Esophagus (tissue), 2 donors: ENCODE measurements at regions not wholly inside any gene's neighbourhood (a gene's known extent, or its start where the extent isn't known, plus 50 kb on each side); places are given as distances from the start of the nearest gene placed in this dataset.

Experiments
- H3K27ac ChIP-seq, 2 donors: one replicate each; pipeline ENCODE4 v1.5.1; 2013; ENCODE audit warnings: low read depth in 2 of 2, mild to moderate bottlenecking in 2 of 2, inconsistent platforms in 1 of 2, low read length in 1 of 2, moderate library complexity in 1 of 2
- H3K27me3 ChIP-seq, 2 donors: one replicate each; pipeline ENCODE4 v1.6.1; 2013; ENCODE audit warnings: low read length in 2 of 2, control low read depth in 1 of 2, mild to moderate bottlenecking in 1 of 2; ENCODE audit not compliant: insufficient read depth in 2 of 2, control insufficient read depth in 1 of 2
- H3K36me3 ChIP-seq, 2 donors: one replicate each; pipeline ENCODE4 v1.6.1; 2013; ENCODE audit warnings: low read length in 1 of 2; ENCODE audit not compliant: control insufficient read depth in 2 of 2, insufficient read depth in 2 of 2
- H3K4me1 ChIP-seq, 2 donors: one replicate each; pipeline ENCODE4 v1.6.1; 2013; ENCODE audit warnings: low read length in 1 of 2; ENCODE audit not compliant: control insufficient read depth in 2 of 2, insufficient read depth in 2 of 2
- H3K4me3 ChIP-seq, 2 donors: one replicate each; pipeline ENCODE4 v1.5.1; 2013; ENCODE audit warnings: low read length in 2 of 2, mild to moderate bottlenecking in 2 of 2, low read depth in 1 of 2, moderate library complexity in 1 of 2
- H3K9me3 ChIP-seq, 2 donors: one replicate each; pipeline ENCODE4 v1.6.1; 2013; ENCODE audit warnings: mild to moderate bottlenecking in 2 of 2, low read depth in 1 of 2, low read length in 1 of 2, moderate library complexity in 1 of 2; ENCODE audit not compliant: control insufficient read depth in 2 of 2, insufficient read depth in 1 of 2
- WGBS, 2 donors: extraction: QIAGEN DNeasy Blood & Tissue Kit; methylation state at CpG; one replicate each; pipeline ENCODE4 v1.1.7; 2013; 5-methylcytosine and 5-hydroxymethylcytosine counted together
- donor health status: healthy with polysubstance abuse.
- donor health status: Bipolar disorder and iron deficiency.

GRCh38 chr12:105466231-105466900 is 135.9 kb downstream of the C12orf75 start:
- Histone ChIP-seq H3K27ac (no peak overlapping the region), H3K27me3 (no peaks in the 10 kb centered on the region), H3K4me1 (peaks cover 0 to 2% of the 10 kb centered on the region in 2 donors), H3K4me3 (no peak overlapping the region), H3K36me3 (no peaks in the 10 kb centered on the region), H3K9me3 (no peaks in the 10 kb centered on the region)
- 70% methylated on average over 5 of the region's 5 CpGs for WGBS, 2 donors

DNA sequence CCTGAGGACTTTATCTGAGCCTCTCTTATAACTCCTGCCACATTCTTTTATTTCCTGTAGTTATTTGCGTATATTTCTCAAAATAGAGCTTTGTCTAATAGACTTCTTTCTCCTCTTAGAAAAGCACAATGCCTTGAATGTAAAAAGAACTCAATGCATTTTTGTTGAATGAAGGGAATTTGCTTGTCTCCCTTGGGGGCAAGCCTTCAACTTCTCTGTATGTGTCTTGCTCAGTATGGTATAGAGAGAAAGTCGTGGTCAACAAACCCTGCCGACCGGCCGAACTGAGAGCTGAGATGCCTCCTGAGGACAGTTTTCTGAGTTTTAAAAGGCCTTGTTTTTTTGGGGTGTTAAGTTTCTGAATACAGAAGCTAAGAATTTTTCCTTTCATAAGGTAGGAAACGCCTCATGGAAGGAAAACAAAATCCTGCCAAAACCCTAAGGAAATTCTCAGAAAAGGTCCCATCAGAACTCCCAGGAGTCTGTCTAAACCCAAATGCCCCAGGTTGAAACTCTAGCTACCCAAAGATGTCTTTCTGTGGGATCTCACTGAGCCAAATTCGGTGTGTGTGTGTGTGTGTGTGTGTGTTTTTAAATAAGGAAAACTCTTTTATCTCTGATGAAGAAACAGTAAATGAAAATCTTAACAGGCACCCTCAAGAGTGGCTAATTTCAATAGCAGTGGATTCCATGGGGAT is 136.6 kb downstream of the C12orf75 start:
- WGBS, 2 donors, result 77 to 80% methylated on average over 7 of the region's 7 CpGs
- Histone ChIP-seq H3K27ac (no peak overlapping the region), H3K4me3 (no peak overlapping the region)

GRCh38 chr12:105467710-105468366 is 137.3 kb downstream of the C12orf75 start:
- Histone ChIP-seq H3K27me3 (no peaks in the 10 kb centered on the region), H3K4me1 (peaks cover 0 to 2% of the 10 kb centered on the region in 2 donors), H3K36me3 (no peaks in the 10 kb centered on the region), H3K4me3 (no peak overlapping the region), H3K27ac (no peak overlapping the region), H3K9me3 (no peaks in the 10 kb centered on the region)
- WGBS, 2 donors, result 77 to 81% methylated on average over 4 of the region's 4 CpGs

More for the DNA sequence above, 136.6 kb downstream of the C12orf75 start:
- H3K9me3 ChIP-seq, result no peaks in the 10 kb centered on the region
- H3K36me3 ChIP-seq, result no peaks in the 10 kb centered on the region
- peaks cover 0 to 2% of the 10 kb centered on the region in 2 donors for H3K4me1 ChIP-seq
- H3K27me3 ChIP-seq, result no peaks in the 10 kb centered on the region

DNA sequence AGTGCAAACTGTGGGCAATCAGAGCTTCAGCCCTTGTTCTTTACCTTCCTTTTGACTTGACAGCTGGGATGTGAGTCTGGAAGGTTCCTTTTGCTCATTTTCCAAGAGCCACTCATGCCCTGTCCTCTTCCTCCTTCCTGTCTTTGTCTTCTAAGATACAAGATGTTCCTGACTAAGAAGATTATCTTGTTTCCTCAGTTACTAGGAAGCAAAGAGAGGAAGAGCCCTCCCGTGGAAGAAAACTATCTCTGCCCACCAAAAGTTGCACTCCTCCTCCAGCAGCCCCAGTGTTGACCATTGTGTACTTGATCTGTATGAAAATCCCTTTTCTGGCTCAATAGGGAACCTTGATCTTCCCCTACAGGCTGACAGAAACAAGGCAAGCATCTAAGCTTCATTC is 138.0 kb downstream of the C12orf75 start:
- Histone ChIP-seq H3K4me3 (no peak overlapping the region), H3K27ac (no peak overlapping the region), H3K4me1 (peaks cover 0 to 2% of the 10 kb centered on the region in 2 donors), H3K36me3 (no peaks in the 10 kb centered on the region), H3K27me3 (no peaks in the 10 kb centered on the region), H3K9me3 (no peaks in the 10 kb centered on the region)
- WGBS, 2 donors, result 57 to 60% methylated on average over 1 of the region's 1 CpG

GRCh38 chr12:105469211-105469610 is 138.7 kb downstream of the C12orf75 start:
- Histone ChIP-seq H3K27me3 (no peaks in the 10 kb centered on the region), H3K27ac (no peak overlapping the region), H3K4me3 (no peak overlapping the region), H3K4me1 (peaks cover 0 to 2% of the 10 kb centered on the region in 2 donors), H3K36me3 (no peaks in the 10 kb centered on the region), H3K9me3 (no peaks in the 10 kb centered on the region)
- WGBS, 2 donors, result 66 to 67% methylated on average over 5 of the region's 5 CpGs

DNA sequence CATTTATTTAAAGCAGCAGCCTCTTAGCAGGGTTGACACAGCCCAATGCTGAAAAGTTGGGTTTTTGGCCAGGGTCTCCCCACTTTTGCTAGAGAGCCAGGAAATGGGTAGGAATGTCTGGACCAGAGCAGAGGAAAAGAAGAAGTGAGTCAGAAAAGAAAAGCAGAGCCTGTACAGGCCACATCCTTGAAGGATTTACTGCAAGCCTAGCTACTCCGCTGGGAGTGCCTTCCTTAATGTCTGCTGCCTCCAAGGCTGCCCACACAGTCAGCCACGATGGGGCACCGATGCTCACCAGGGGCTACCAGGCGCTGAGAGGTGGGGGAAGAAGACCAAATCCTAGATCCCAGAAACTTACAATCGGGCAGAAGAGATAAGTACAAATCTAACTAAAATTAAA is 139.2 kb downstream of the C12orf75 start:
- Histone ChIP-seq H3K4me1 (peaks cover 0 to 2% of the 10 kb centered on the region in 2 donors), H3K36me3 (no peaks in the 10 kb centered on the region), H3K4me3 (no peak overlapping the region), H3K9me3 (no peaks in the 10 kb centered on the region), H3K27ac (no peak overlapping the region), H3K27me3 (no peaks in the 10 kb centered on the region)
- whole genome bisulfite sequencing, 2 donors, result 75 to 86% methylated on average over 5 of the region's 5 CpGs

DNA sequence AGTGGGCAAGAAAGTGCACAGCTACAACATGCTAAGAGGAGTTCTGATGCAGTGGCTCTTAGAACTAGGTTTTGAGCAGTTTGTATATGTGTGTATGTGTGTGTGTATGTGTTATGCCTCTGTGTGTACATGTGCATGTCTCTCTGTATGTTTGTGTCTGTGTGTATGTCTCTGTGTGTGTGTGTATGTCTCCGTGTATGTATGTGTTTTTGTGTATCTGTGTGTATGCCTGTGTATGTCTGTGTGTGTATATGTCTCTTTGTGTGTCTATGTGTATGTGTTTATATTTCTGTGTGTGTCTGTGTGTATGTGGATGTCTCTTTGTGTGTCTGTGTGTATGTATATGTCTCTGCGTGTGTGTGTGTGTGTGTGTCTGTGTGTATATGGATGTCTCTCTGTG is 139.6 kb downstream of the C12orf75 start:
- H3K4me1 ChIP-seq, result peaks cover 0 to 2% of the 10 kb centered on the region in 2 donors
- H3K36me3 ChIP-seq, result no peaks in the 10 kb centered on the region
- no peaks in the 10 kb centered on the region for H3K27me3 ChIP-seq
- H3K4me3 ChIP-seq, result no peak overlapping the region
- WGBS, 2 donors, result 72 to 88% methylated on average over 2 of the region's 2 CpGs
- no peak overlapping the region for H3K27ac ChIP-seq
- H3K9me3 ChIP-seq, result no peaks in the 10 kb centered on the region

GRCh38 chr12:105470601-105471000 is 140.1 kb downstream of the C12orf75 start:
- WGBS, 2 donors, result 73 to 84% methylated on average over 2 of the region's 2 CpGs
- Histone ChIP-seq H3K27me3 (no peaks in the 10 kb centered on the region), H3K27ac (no peak overlapping the region), H3K4me1 (peaks cover 0 to 2% of the 10 kb centered on the region in 2 donors), H3K4me3 (no peak overlapping the region), H3K9me3 (no peaks in the 10 kb centered on the region), H3K36me3 (no peaks in the 10 kb centered on the region)

- no peaks in the 10 kb centered on the region for H3K27me3 ChIP-seq
- no peaks in the 10 kb centered on the region for H3K4me1 ChIP-seq
- no peaks in the 10 kb centered on the region for H3K36me3 ChIP-seq
- no peaks in the 10 kb centered on the region for H3K9me3 ChIP-seq
- no peak overlapping the region for H3K4me3 ChIP-seq
- H3K27ac ChIP-seq, result no peak overlapping the region
- 69 to 73% methylated on average over 4 of the region's 4 CpGs for WGBS, 2 donors
Observed at GRCh38 chr12:105474672-105475071, 144.2 kb downstream of the C12orf75 start.
